ENCODE measurements at regions not wholly inside any gene's neighbourhood (a gene's known extent, or its start where the extent isn't known, plus 50 kb on each side); places are given as distances from the start of the nearest gene placed in this dataset.

- in situ Hi-C loops (cut with MboI; ENCODE audit: low sequenced_read_pairs), result no loop called here
These were observed 416.9 kb upstream of the MKI67 start for GRCh38 chr10:128543151-128543550.

GRCh38 chr10:128545216-128545615, 419.0 kb upstream of the MKI67 start:
- in situ Hi-C loops (cut with MboI; ENCODE audit: low sequenced_read_pairs), result no loop called here

- in situ Hi-C loops (cut with MboI; ENCODE audit: low sequenced_read_pairs), result no loop called here
These were observed 420.5 kb upstream of the MKI67 start for GRCh38 chr10:128546651-128547165.

GRCh38 chr10:128549101-128549608, 422.9 kb upstream of the MKI67 start:
- in situ Hi-C loops (cut with MboI; ENCODE audit: low sequenced_read_pairs), result no loop called here

- in situ Hi-C loops (cut with MboI; ENCODE audit: low sequenced_read_pairs), result no loop called here
These were observed 423.8 kb upstream of the MKI67 start for GRCh38 chr10:128550045-128550444.

- in situ Hi-C loops (cut with MboI; ENCODE audit: low sequenced_read_pairs), result no loop called here
These were observed 425.3 kb upstream of the MKI67 start for GRCh38 chr10:128551475-128551874.

GRCh38 chr10:128553755-128554154, 427.5 kb upstream of the MKI67 start:
- in situ Hi-C loops (cut with MboI; ENCODE audit: low sequenced_read_pairs), result no loop called here

GRCh38 chr10:128556182-128557110, 430.2 kb upstream of the MKI67 start:
- in situ Hi-C loops (cut with MboI; ENCODE audit: low sequenced_read_pairs), result no loop called here

GRCh38 chr10:128557149-128557710, 431.0 kb upstream of the MKI67 start:
- in situ Hi-C loops (cut with MboI; ENCODE audit: low sequenced_read_pairs), result no loop called here

- in situ Hi-C loops (cut with MboI; ENCODE audit: low sequenced_read_pairs), result no loop called here
These were observed 434.2 kb upstream of the MKI67 start for GRCh38 chr10:128560406-128560805.

GRCh38 chr10:128560993-128561392, 434.8 kb upstream of the MKI67 start:
- in situ Hi-C loops (cut with MboI; ENCODE audit: low sequenced_read_pairs), result no loop called here

GRCh38 chr10:128563387-128563786, 437.2 kb upstream of the MKI67 start:
- in situ Hi-C loops (cut with MboI; ENCODE audit: low sequenced_read_pairs), result no loop called here

- in situ Hi-C loops (cut with MboI; ENCODE audit: low sequenced_read_pairs), result no loop called here
These were observed 437.7 kb upstream of the MKI67 start for GRCh38 chr10:128563904-128564303.

GRCh38 chr10:128566361-128566968, 440.2 kb upstream of the MKI67 start:
- in situ Hi-C loops (cut with MboI; ENCODE audit: low sequenced_read_pairs), result no loop called here

- in situ Hi-C loops (cut with MboI; ENCODE audit: low sequenced_read_pairs), result no loop called here
These were observed 441.3 kb upstream of the MKI67 start for GRCh38 chr10:128567551-128567950.

GRCh38 chr10:128568041-128568440, 441.8 kb upstream of the MKI67 start:
- in situ Hi-C loops (cut with MboI; ENCODE audit: low sequenced_read_pairs), result no loop called here

GRCh38 chr10:128568491-128568890, 442.3 kb upstream of the MKI67 start:
- in situ Hi-C loops (cut with MboI; ENCODE audit: low sequenced_read_pairs), result no loop called here

GRCh38 chr10:128568990-128569945, 443.0 kb upstream of the MKI67 start:
- in situ Hi-C loops (cut with MboI; ENCODE audit: low sequenced_read_pairs), result no loop called here

- in situ Hi-C loops (cut with MboI; ENCODE audit: low sequenced_read_pairs), result no loop called here
These were observed 444.2 kb upstream of the MKI67 start for GRCh38 chr10:128570319-128570995.

- in situ Hi-C loops (cut with MboI; ENCODE audit: low sequenced_read_pairs), result no loop called here
These were observed 444.8 kb upstream of the MKI67 start for GRCh38 chr10:128571071-128571470.
